ENCODE measurements at regions not wholly inside any gene's neighbourhood (a gene's known extent, or its start where the extent isn't known, plus 50 kb on each side); places are given as distances from the start of the nearest gene placed in this dataset.

DNA sequence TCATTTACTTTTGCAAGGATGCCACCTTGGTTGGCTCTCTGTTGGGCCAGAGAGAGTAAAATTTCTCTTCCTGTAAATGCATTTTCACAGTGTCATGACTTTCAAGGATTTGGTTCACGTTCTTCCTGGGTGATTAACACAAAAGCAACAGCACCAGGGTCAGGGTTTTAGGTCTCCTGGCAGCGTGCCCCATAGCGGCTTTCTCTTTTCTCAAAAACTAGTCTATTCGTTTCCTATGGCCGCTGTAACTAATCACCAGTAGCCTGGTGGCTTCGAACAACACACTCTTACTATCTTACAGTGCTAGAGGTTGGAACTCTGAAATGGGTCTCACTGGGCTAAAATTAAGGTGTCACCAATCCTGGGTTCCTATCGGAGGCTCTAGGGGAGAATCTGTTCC, 56.3 kb upstream of the ACMSD start:
- TF ChIP-seq POLR2A (IDR thresholded peaks at IDR 0.05) = no peak
- TF ChIP-seq, protein P1, sequence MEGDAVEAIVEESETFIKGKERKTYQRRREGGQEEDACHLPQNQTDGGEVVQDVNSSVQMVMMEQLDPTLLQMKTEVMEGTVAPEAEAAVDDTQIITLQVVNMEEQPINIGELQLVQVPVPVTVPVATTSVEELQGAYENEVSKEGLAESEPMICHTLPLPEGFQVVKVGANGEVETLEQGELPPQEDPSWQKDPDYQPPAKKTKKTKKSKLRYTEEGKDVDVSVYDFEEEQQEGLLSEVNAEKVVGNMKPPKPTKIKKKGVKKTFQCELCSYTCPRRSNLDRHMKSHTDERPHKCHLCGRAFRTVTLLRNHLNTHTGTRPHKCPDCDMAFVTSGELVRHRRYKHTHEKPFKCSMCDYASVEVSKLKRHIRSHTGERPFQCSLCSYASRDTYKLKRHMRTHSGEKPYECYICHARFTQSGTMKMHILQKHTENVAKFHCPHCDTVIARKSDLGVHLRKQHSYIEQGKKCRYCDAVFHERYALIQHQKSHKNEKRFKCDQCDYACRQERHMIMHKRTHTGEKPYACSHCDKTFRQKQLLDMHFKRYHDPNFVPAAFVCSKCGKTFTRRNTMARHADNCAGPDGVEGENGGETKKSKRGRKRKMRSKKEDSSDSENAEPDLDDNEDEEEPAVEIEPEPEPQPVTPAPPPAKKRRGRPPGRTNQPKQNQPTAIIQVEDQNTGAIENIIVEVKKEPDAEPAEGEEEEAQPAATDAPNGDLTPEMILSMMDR (IDR thresholded peaks at IDR 0.05) = no peak

All from Peyer's patch (tissue), 4 donors.